ENCODE measurements at regions not wholly inside any gene's neighbourhood (a gene's known extent, or its start where the extent isn't known, plus 50 kb on each side); places are given as distances from the start of the nearest gene placed in this dataset.

DNA sequence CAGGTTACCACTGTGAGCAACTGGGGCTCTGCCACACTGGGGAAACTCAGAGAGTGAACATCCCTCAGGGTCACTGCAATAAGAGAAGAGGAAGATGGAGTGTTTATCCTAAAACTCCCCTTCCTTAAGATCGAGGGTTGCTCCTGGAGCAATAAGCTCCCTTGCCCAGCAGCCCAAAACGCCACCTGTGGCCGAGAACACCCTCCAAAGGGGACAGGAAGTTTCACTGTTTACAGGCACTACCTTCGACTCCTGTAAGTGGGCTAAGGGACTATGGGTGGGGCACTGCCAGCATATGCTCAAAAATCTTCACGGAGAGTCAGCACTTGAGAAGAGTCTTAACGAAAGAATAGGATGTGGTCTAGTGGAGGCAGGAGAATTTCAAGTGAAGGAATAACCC is 132.5 kb downstream of the FAXC start:
- TF ChIP-seq, protein P1, sequence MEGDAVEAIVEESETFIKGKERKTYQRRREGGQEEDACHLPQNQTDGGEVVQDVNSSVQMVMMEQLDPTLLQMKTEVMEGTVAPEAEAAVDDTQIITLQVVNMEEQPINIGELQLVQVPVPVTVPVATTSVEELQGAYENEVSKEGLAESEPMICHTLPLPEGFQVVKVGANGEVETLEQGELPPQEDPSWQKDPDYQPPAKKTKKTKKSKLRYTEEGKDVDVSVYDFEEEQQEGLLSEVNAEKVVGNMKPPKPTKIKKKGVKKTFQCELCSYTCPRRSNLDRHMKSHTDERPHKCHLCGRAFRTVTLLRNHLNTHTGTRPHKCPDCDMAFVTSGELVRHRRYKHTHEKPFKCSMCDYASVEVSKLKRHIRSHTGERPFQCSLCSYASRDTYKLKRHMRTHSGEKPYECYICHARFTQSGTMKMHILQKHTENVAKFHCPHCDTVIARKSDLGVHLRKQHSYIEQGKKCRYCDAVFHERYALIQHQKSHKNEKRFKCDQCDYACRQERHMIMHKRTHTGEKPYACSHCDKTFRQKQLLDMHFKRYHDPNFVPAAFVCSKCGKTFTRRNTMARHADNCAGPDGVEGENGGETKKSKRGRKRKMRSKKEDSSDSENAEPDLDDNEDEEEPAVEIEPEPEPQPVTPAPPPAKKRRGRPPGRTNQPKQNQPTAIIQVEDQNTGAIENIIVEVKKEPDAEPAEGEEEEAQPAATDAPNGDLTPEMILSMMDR (IDR thresholded peaks at IDR 0.05) = no peak
- no peak for TF ChIP-seq POLR2A (IDR thresholded peaks at IDR 0.05)
- TF ChIP-seq EP300 (IDR thresholded peaks at IDR 0.05) = no peak
